ENCODE measurements at regions not wholly inside any gene's neighbourhood (a gene's known extent, or its start where the extent isn't known, plus 50 kb on each side); places are given as distances from the start of the nearest gene placed in this dataset.

DNA sequence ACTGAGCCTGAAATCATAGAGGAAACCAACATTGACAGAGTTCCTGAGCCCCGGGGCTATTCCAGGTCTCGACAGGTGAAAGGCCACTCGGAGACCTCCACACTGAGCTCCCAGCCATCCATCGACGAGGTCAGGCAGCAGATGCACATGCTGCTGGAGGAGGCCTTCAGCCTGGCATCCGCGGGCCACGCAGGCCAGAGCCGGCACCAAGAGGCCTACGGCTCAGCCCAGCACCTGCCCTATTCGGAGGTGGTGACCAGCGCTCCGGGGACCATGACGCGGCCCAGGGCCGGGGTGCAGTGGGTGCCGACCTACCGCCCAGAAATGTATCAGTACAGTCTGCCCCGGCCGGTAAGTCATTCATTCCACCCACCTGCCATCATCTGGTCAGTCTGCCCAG, 54.9 kb downstream of the C11orf91 start:
- TF ChIP-seq CTCF (IDR thresholded peaks at IDR 0.05) (no peak), POLR2A (IDR thresholded peaks at IDR 0.05) (no peak)

All from heart left ventricle (tissue), 13 donors.